ENCODE measurements at regions not wholly inside any gene's neighbourhood (a gene's known extent, or its start where the extent isn't known, plus 50 kb on each side); places are given as distances from the start of the nearest gene placed in this dataset.

GRCh38 chr2:173456960-173457359 is 102.3 kb downstream of the CDCA7 start:
- Mint-ChIP-seq H3K27me3 (peaks cover 15% of the 10 kb centered on the region), H3K4me3 (no peak overlapping the region), H3K9me3 (no peaks in the 10 kb centered on the region), H3K4me1 (no peaks in the 10 kb centered on the region), H3K36me3 (no peaks in the 10 kb centered on the region), H3K27ac (no peak overlapping the region)

- H3K36me3 Mint-ChIP-seq = no peaks in the 10 kb centered on the region
- H3K9me3 Mint-ChIP-seq = no peaks in the 10 kb centered on the region
- no peaks in the 10 kb centered on the region for H3K4me1 Mint-ChIP-seq
- peaks cover 15% of the 10 kb centered on the region for H3K27me3 Mint-ChIP-seq
- H3K27ac Mint-ChIP-seq = no peak overlapping the region
- no peak overlapping the region for H3K4me3 Mint-ChIP-seq
These were observed 102.7 kb downstream of the CDCA7 start for GRCh38 chr2:173457366-173457765.

GRCh38 chr2:173458991-173459780 is 104.5 kb downstream of the CDCA7 start:
- Mint-ChIP-seq H3K27ac (no peak overlapping the region), H3K4me3 (no peak overlapping the region), H3K36me3 (no peaks in the 10 kb centered on the region), H3K27me3 (peaks cover 14% of the 10 kb centered on the region), H3K4me1 (no peaks in the 10 kb centered on the region), H3K9me3 (no peaks in the 10 kb centered on the region)

DNA sequence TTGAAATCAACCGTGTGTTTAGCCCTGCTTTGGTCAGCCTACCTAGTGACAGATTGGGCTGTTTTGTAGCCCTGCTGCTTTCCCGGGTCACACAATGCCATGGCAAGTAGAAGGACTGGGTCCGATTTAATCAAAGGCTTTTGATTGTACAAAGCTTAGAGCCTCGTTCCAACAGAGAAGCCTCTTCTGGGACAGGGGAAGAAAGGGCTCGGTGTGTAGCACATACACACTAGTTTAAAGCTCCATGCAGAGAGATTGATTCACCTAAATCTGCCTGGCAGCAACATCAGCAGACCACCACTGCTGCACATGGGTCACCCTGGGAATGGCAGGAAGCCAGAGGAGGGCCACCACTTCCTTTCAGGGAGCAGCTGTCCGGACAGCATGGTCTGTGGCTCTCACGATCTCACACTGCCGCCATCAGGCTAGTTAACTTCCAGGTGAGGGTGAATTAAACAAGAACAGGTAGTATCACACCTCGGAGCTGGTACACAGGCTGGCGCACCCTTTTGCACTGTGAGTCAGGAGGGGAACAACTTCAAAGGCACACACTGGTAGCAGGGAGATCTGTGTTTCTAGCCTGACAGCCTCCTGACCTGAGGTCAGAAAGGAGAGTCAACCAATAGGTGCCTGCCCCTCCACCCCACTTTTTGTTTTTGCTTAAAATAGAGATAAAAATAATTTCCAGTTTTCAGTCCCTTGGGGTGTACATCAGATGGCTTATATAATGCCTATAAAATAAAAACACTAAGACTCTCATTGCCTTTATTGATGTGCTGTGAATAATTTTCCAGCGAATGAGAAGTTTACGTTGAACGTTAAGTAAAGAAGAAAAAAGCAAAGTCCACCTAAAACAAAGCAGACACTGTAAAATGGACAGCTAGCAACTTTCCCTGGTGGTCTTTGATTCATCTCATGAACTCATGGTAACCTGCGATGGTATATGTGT is 108.5 kb downstream of the CDCA7 start:
- H3K27me3 Mint-ChIP-seq = peaks cover 7% of the 10 kb centered on the region
- H3K27ac Mint-ChIP-seq = no peak overlapping the region
- no peaks in the 10 kb centered on the region for H3K36me3 Mint-ChIP-seq
- no peaks in the 10 kb centered on the region for H3K4me1 Mint-ChIP-seq
- H3K9me3 Mint-ChIP-seq = no peaks in the 10 kb centered on the region
- no peak overlapping the region for H3K4me3 Mint-ChIP-seq

DNA sequence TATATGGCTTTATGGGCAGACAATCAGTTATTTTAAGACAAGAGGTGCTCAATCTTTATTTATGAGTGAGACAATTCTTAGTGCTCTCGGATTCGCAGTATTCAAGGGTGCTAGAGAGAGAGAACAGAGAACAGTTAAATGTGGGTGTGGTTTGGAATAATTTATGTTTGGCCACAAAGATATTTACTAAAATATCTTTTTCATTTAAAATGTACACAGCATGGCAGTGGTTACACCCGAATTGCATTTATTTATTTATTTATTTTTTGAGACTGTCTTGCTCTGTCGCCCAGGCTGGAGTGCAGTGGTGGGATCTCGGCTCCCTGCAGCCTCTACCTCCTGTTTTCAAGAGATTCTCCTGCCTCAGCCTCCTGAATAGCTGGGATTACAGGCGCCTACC is 109.2 kb downstream of the CDCA7 start:
- no peaks in the 10 kb centered on the region for H3K36me3 Mint-ChIP-seq
- H3K9me3 Mint-ChIP-seq = no peaks in the 10 kb centered on the region
- H3K4me3 Mint-ChIP-seq = no peak overlapping the region
- H3K27me3 Mint-ChIP-seq = peaks cover 7% of the 10 kb centered on the region
- no peak overlapping the region for H3K27ac Mint-ChIP-seq
- H3K4me1 Mint-ChIP-seq = no peaks in the 10 kb centered on the region

DNA sequence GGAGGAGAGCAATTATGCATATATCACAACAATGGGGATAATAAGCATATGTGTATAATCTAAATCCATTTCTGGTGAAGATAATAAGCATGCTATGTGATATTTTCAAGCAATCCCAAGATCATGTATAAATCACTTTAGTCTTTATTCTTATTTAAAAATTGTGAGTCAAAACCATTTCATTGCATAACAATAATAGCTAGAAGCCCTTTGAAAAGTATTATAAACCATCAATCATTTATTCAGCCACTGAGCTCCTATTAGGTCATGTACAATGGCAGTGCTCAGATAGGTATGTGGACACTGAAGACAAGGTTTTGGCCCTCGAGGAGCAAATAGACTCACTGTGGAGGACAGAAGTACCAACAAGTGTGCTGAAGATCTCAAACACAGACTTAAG is 113.1 kb downstream of the CDCA7 start:
- peaks cover 5% of the 10 kb centered on the region for H3K27me3 Mint-ChIP-seq
- peaks cover 9% of the 10 kb centered on the region for H3K9me3 Mint-ChIP-seq
- H3K27ac Mint-ChIP-seq = no peak overlapping the region
- H3K4me3 Mint-ChIP-seq = no peak overlapping the region
- H3K36me3 Mint-ChIP-seq = no peaks in the 10 kb centered on the region
- no peaks in the 10 kb centered on the region for H3K4me1 Mint-ChIP-seq

GRCh38 chr2:173468266-173468793 is 113.7 kb downstream of the CDCA7 start:
- no peaks in the 10 kb centered on the region for H3K36me3 Mint-ChIP-seq
- H3K9me3 Mint-ChIP-seq = peaks cover 9% of the 10 kb centered on the region
- no peaks in the 10 kb centered on the region for H3K4me1 Mint-ChIP-seq
- no peak overlapping the region for H3K4me3 Mint-ChIP-seq
- no peak overlapping the region for H3K27ac Mint-ChIP-seq
- peaks cover 4% of the 10 kb centered on the region for H3K27me3 Mint-ChIP-seq

- H3K4me3 Mint-ChIP-seq = no peak overlapping the region
- H3K36me3 Mint-ChIP-seq = no peaks in the 10 kb centered on the region
- H3K4me1 Mint-ChIP-seq = no peaks in the 10 kb centered on the region
- H3K27me3 Mint-ChIP-seq = peaks cover 4% of the 10 kb centered on the region
- H3K9me3 Mint-ChIP-seq = peaks cover 9% of the 10 kb centered on the region
- H3K27ac Mint-ChIP-seq = no peak overlapping the region
These were observed 117.4 kb downstream of the CDCA7 start for GRCh38 chr2:173472112-173472511.

- no peaks in the 10 kb centered on the region for H3K9me3 Mint-ChIP-seq
- peaks cover 3% of the 10 kb centered on the region for H3K27me3 Mint-ChIP-seq
- no peaks in the 10 kb centered on the region for H3K36me3 Mint-ChIP-seq
- H3K4me3 Mint-ChIP-seq = no peak overlapping the region
- no peak overlapping the region for H3K27ac Mint-ChIP-seq
- H3K4me1 Mint-ChIP-seq = no peaks in the 10 kb centered on the region
These were observed 128.5 kb downstream of the CDCA7 start for GRCh38 chr2:173483137-173483536.

- H3K4me1 Mint-ChIP-seq = no peaks in the 10 kb centered on the region
- H3K27me3 Mint-ChIP-seq = peaks cover 7% of the 10 kb centered on the region
- H3K27ac Mint-ChIP-seq = no peak overlapping the region
- H3K36me3 Mint-ChIP-seq = no peaks in the 10 kb centered on the region
- H3K4me3 Mint-ChIP-seq = no peak overlapping the region
- no peaks in the 10 kb centered on the region for H3K9me3 Mint-ChIP-seq
These were observed 134.2 kb downstream of the CDCA7 start for GRCh38 chr2:173488861-173489260.

GRCh38 chr2:173491418-173491817 is 136.7 kb downstream of the CDCA7 start:
- Mint-ChIP-seq H3K4me1 (no peaks in the 10 kb centered on the region), H3K9me3 (no peaks in the 10 kb centered on the region), H3K27ac (no peak overlapping the region), H3K36me3 (no peaks in the 10 kb centered on the region), H3K4me3 (no peak overlapping the region), H3K27me3 (peaks cover 7% of the 10 kb centered on the region)

DNA sequence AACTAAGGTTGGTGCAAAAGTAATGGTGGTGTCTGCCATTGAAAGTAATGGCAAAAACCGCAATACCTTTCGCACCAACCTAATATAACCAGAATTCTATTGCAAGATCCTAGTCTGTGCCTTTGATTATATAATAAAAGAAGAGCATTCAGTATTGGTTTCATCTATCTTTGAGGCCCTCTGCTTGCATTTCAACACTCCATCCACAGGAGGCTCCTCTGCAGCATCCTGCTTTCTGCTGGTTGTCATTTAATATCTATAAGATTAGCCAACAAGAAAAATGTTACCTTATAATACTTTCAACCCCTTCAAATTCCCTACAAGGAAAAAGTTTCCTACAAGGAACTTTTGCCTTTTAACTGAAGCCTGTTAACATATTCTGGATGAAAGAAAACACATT is 139.2 kb downstream of the CDCA7 start:
- Mint-ChIP-seq H3K9me3 (no peaks in the 10 kb centered on the region), H3K27ac (no peak overlapping the region), H3K36me3 (no peaks in the 10 kb centered on the region), H3K4me1 (no peaks in the 10 kb centered on the region), H3K27me3 (peaks cover 3% of the 10 kb centered on the region), H3K4me3 (no peak overlapping the region)

- Mint-ChIP-seq H3K4me3 (no peak overlapping the region), H3K36me3 (peaks cover 3% of the 10 kb centered on the region), H3K4me1 (no peaks in the 10 kb centered on the region), H3K27me3 (peaks cover 1% of the 10 kb centered on the region), H3K27ac (no peak overlapping the region), H3K9me3 (peaks cover 9% of the 10 kb centered on the region)
These were observed 142.1 kb downstream of the CDCA7 start for GRCh38 chr2:173496746-173497145.

DNA sequence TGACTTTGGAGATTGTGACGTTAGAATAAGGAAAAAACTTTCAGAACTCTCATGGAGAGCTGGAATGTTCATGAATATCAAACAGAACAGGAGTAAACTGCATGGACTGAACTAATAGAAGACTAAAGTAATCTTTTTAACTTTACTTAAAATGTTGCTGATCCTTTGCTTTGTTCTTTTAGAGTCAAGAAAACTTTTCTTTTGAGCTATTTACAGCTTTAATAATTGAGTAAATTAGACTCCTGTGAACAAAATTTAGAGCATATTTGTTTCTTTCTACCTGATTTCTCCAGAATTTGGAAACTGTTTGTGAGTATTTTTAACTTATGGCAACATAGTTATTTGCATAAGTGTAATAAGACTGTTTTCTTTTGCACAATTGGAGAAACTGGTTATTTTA is 146.3 kb downstream of the CDCA7 start:
- H3K27ac Mint-ChIP-seq = no peak overlapping the region
- H3K4me3 Mint-ChIP-seq = no peak overlapping the region
- H3K4me1 Mint-ChIP-seq = no peaks in the 10 kb centered on the region
- peaks cover 6% of the 10 kb centered on the region for H3K27me3 Mint-ChIP-seq
- H3K9me3 Mint-ChIP-seq = peaks cover 14% of the 10 kb centered on the region
- H3K36me3 Mint-ChIP-seq = peaks cover 3% of the 10 kb centered on the region

DNA sequence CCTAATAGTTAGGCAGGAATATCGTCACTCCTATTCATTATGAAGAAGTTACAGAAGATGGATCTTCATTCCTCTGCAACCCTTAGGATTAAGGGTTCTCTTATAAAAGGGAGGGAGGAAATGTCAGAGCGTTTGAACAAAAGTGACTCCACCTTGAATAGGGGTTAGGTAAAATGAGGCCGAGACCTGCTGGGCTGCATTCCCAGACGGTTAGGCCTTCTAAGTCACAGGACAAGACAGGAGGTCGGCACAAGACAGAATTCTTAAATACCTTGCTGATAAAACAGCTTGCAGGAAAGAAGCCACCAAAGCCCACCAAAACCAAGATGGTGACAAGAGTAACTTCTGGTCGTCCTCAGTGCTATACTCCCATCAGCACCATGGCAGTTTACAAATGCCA is 147.6 kb downstream of the CDCA7 start:
- Mint-ChIP-seq H3K36me3 (peaks cover 3% of the 10 kb centered on the region), H3K4me1 (no peaks in the 10 kb centered on the region), H3K27me3 (peaks cover 6% of the 10 kb centered on the region), H3K4me3 (no peak overlapping the region), H3K9me3 (peaks cover 14% of the 10 kb centered on the region), H3K27ac (no peak overlapping the region)

GRCh38 chr2:173511357-173511756 is 156.7 kb downstream of the CDCA7 start:
- peaks cover 17% of the 10 kb centered on the region for H3K27me3 Mint-ChIP-seq
- H3K36me3 Mint-ChIP-seq = no peaks in the 10 kb centered on the region
- no peaks in the 10 kb centered on the region for H3K4me1 Mint-ChIP-seq
- H3K4me3 Mint-ChIP-seq = no peak overlapping the region
- H3K27ac Mint-ChIP-seq = no peak overlapping the region
- H3K9me3 Mint-ChIP-seq = no peaks in the 10 kb centered on the region

All from activated naive CD4-positive, alpha-beta T cell treated with anti-CD3 and anti-CD28 coated beads, Interleukin-2, amount 50 U/mL, for 24 hours (primary cell).